ENCODE measurements at regions not wholly inside any gene's neighbourhood (a gene's known extent, or its start where the extent isn't known, plus 50 kb on each side); places are given as distances from the start of the nearest gene placed in this dataset.

GRCh38 chr13:36530050-36530789, 97.9 kb downstream of the CCNA1 start:
- no peaks in the 10 kb centered on the region for H3K36me3 ChIP-seq (ENCODE audit: insufficient read depth, low read length, poor library complexity, severe bottlenecking)
- H3K9me3 ChIP-seq (ENCODE audit: low read depth, low read length, poor library complexity, severe bottlenecking) = peaks cover 4% of the 10 kb centered on the region
- no TSS peak for BruUV-seq (replicated peaks)
- H3K27me3 ChIP-seq (replicated peaks; ENCODE audit: insufficient read depth, low read depth, low read length, poor library complexity) = no peaks in the 10 kb centered on the region
- POLR2A ChIA-PET (ENCODE audit: low non-redundant PET) = no interaction called here
- DNase-seq (ENCODE audit: low spot score) = peak; percentile 67
- peaks cover 61% of the 10 kb centered on the region for H3K4me1 ChIP-seq (ENCODE audit: insufficient read depth, low read length, poor library complexity, severe bottlenecking)
- intact Hi-C loops (cut with micrococcal nuclease; ENCODE audit: unreplicated experiment) = no loop called here
- no peak overlapping the region for H3K4me3 ChIP-seq (ENCODE audit: low read depth, low read length, poor library complexity, severe bottlenecking)
- TF ChIP-seq CTCF (conservative IDR thresholded peaks at IDR 0.05; ENCODE audit: low read depth, low read length) = no peak
- TF ChIP-seq EZH2 (IDR thresholded peaks at IDR 0.05; ENCODE audit: borderline replicate concordance, low read depth, low read length, poor library complexity, severe bottlenecking) = no peak
- CTCF ChIA-PET = no interaction called here
- H3K27ac ChIP-seq (ENCODE audit: low read depth, low read length, poor library complexity, severe bottlenecking) = peak overlapping the region; percentile 44

GRCh38 chr13:36530861-36531590, 98.7 kb downstream of the CCNA1 start:
- no peaks in the 10 kb centered on the region for H3K36me3 ChIP-seq (ENCODE audit: insufficient read depth, low read length, poor library complexity, severe bottlenecking)

More at GRCh38 chr13:36530861-36531590, 98.7 kb downstream of the CCNA1 start:
- TF ChIP-seq CTCF (conservative IDR thresholded peaks at IDR 0.05; ENCODE audit: low read depth, low read length) = no peak
- no peak for TF ChIP-seq EZH2 (IDR thresholded peaks at IDR 0.05; ENCODE audit: borderline replicate concordance, low read depth, low read length, poor library complexity, severe bottlenecking)
- DNase-seq (ENCODE audit: low spot score) = no peak
- Histone ChIP-seq H3K9me3 (ENCODE audit: low read depth, low read length, poor library complexity, severe bottlenecking) (peaks cover 4% of the 10 kb centered on the region), H3K4me3 (ENCODE audit: low read depth, low read length, poor library complexity, severe bottlenecking) (no peak overlapping the region), H3K4me1 (ENCODE audit: insufficient read depth, low read length, poor library complexity, severe bottlenecking) (peaks cover 69% of the 10 kb centered on the region), H3K27me3 (replicated peaks; ENCODE audit: insufficient read depth, low read depth, low read length, poor library complexity) (no peaks in the 10 kb centered on the region), H3K27ac (ENCODE audit: low read depth, low read length, poor library complexity, severe bottlenecking) (peak overlapping the region; percentile 44)
- intact Hi-C loops (cut with micrococcal nuclease; ENCODE audit: unreplicated experiment) = no loop called here
- POLR2A ChIA-PET (ENCODE audit: low non-redundant PET) = no interaction called here
- no TSS peak for BruUV-seq (replicated peaks)
- CTCF ChIA-PET = no interaction called here
